OCI-LY7 (cell line): ENCODE measurements at regions not wholly inside any gene's neighbourhood (a gene's known extent, or its start where the extent isn't known, plus 50 kb on each side); places are given as distances from the start of the nearest gene placed in this dataset.

ENCODE experiments used
- EZH2phosphoT487 ChIP-seq: fragments of 200-600 bp; sonication (generic); IDR thresholded peaks from 2 replicates; pipeline ENCODE4 v1.6.1; 2018; ENCODE audit warnings: low read depth, borderline replicate concordance, mild to moderate bottlenecking, mixed run types, antibody characterized with exemption, low read length, moderate library complexity, mixed read lengths
- TF ChIP-seq, protein P1 (sequence below): fragments of 200-600 bp; sonication (generic); conservative IDR thresholded peaks from 2 replicates; pipeline ENCODE4 v1.5.1; 2014; ENCODE audit warnings: mild to moderate bottlenecking, antibody characterized with exemption, low read length, moderate library complexity, mixed read lengths

DNA sequence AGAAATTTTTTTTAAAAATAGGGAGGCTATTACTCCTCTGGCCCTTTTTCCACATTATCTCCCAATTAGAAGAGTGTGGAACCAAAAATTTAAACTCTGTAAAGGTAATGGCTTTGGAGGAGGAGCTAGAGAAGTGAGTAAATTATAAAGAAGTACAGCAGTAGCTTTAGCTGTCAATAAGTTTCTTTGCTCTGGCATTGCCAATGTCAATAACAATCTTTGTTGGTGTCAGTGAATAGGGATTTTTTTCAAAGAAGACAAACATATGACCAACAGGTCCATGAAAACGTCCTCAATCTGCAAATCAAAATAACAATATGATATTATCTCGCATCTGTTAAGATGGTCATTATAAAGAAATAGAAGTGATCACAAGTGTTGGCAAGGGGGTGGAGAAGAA, 227.1 kb upstream of the MBL2 start:
- TF ChIP-seq, protein P1, sequence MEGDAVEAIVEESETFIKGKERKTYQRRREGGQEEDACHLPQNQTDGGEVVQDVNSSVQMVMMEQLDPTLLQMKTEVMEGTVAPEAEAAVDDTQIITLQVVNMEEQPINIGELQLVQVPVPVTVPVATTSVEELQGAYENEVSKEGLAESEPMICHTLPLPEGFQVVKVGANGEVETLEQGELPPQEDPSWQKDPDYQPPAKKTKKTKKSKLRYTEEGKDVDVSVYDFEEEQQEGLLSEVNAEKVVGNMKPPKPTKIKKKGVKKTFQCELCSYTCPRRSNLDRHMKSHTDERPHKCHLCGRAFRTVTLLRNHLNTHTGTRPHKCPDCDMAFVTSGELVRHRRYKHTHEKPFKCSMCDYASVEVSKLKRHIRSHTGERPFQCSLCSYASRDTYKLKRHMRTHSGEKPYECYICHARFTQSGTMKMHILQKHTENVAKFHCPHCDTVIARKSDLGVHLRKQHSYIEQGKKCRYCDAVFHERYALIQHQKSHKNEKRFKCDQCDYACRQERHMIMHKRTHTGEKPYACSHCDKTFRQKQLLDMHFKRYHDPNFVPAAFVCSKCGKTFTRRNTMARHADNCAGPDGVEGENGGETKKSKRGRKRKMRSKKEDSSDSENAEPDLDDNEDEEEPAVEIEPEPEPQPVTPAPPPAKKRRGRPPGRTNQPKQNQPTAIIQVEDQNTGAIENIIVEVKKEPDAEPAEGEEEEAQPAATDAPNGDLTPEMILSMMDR, result no peak
- no peak for TF ChIP-seq EZH2phosphoT487
